ENCODE measurements at regions not wholly inside any gene's neighbourhood (a gene's known extent, or its start where the extent isn't known, plus 50 kb on each side); places are given as distances from the start of the nearest gene placed in this dataset.
"Not testable (repeated sequence)": the region's sequence is repeated elsewhere in the genome, so short reads cannot be mapped to it uniquely, and the experiment has no call there.

GRCh38 chr16:48956620-48957019 is 325.0 kb downstream of the CBLN1 start:
- Histone ChIP-seq H3K36me3 (ENCODE audit: control insufficient read depth in 4 of 4, insufficient read depth in 4 of 4, low read length in 4 of 4) (no peaks in the 10 kb centered on the region), H3K9ac (ENCODE audit: insufficient read depth in 1 of 2, low read length in 2 of 2) (no peak overlapping the region), H3K4me3 (no peak overlapping the region), H3K9me3 (ENCODE audit: control insufficient read depth in 4 of 4, insufficient read depth in 3 of 4, low read length in 3 of 4) (no peaks in the 10 kb centered on the region), H3K27ac (ENCODE audit: low read depth in 1 of 2, low read length in 1 of 2) (no peak overlapping the region), H3K27me3 (ENCODE audit: control insufficient read depth in 3 of 3, insufficient read depth in 3 of 3, low read length in 2 of 3) (no peaks in the 10 kb centered on the region), H3K4me1 (ENCODE audit: control insufficient read depth in 5 of 5, insufficient read depth in 5 of 5, low read length in 5 of 5) (peaks cover 0 to 5% (median 0%) of the 10 kb centered on the region in 5 donors)
- 74 to 80% methylated on average over 4 of the region's 4 CpGs for WGBS, 2 donors
- no peak for TF ChIP-seq CTCF (IDR thresholded peaks at IDR 0.05; ENCODE audit: control extremely low read depth, extremely low read depth)
- ATAC-seq (ENCODE audit: insufficient read depth, low FRiP score) (no peak), DNase-seq (no peak)

- H3K27ac ChIP-seq (ENCODE audit: low read depth in 1 of 2, low read length in 1 of 2) = no peak overlapping the region
- no peak for ATAC-seq (ENCODE audit: insufficient read depth, low FRiP score)
- no peaks in the 10 kb centered on the region for H3K36me3 ChIP-seq (ENCODE audit: control insufficient read depth in 4 of 4, insufficient read depth in 4 of 4, low read length in 4 of 4)
- H3K27me3 ChIP-seq (ENCODE audit: control insufficient read depth in 3 of 3, insufficient read depth in 3 of 3, low read length in 2 of 3) = no peaks in the 10 kb centered on the region
- H3K4me3 ChIP-seq = no peak overlapping the region
- H3K9me3 ChIP-seq (ENCODE audit: control insufficient read depth in 4 of 4, insufficient read depth in 3 of 4, low read length in 3 of 4) = no peaks in the 10 kb centered on the region
- no peak for DNase-seq
- H3K9ac ChIP-seq (ENCODE audit: insufficient read depth in 1 of 2, low read length in 2 of 2) = no peak overlapping the region
- no peak for TF ChIP-seq CTCF (IDR thresholded peaks at IDR 0.05; ENCODE audit: control extremely low read depth, extremely low read depth)
- 73 to 79% methylated on average over 3 of the region's 3 CpGs for WGBS, 2 donors
- H3K4me1 ChIP-seq (ENCODE audit: control insufficient read depth in 5 of 5, insufficient read depth in 5 of 5, low read length in 5 of 5) = peaks cover 0 to 5% (median 0%) of the 10 kb centered on the region in 5 donors
Measured at GRCh38 chr16:48955837-48956236, 325.8 kb downstream of the CBLN1 start.

- not testable (repeated sequence) for ATAC-seq (ENCODE audit: insufficient read depth, low FRiP score); H3K9ac ChIP-seq (ENCODE audit: insufficient read depth in 1 of 2, low read length in 2 of 2); H3K27me3 ChIP-seq (ENCODE audit: control insufficient read depth in 3 of 3, insufficient read depth in 3 of 3, low read length in 2 of 3); H3K27ac ChIP-seq (ENCODE audit: low read depth in 1 of 2, low read length in 1 of 2); H3K4me1 ChIP-seq (ENCODE audit: control insufficient read depth in 5 of 5, insufficient read depth in 5 of 5, low read length in 5 of 5); DNase-seq; H3K9me3 ChIP-seq (ENCODE audit: control insufficient read depth in 4 of 4, insufficient read depth in 3 of 4, low read length in 3 of 4); H3K36me3 ChIP-seq (ENCODE audit: control insufficient read depth in 4 of 4, insufficient read depth in 4 of 4, low read length in 4 of 4); H3K4me3 ChIP-seq
- WGBS, 2 donors = 91 to 94% methylated on average over 16 to 34 of the region's 41 CpGs
Measured at GRCh38 chr16:48951621-48952125, 330.0 kb downstream of the CBLN1 start.

GRCh38 chr16:48950184-48950583 is 331.5 kb downstream of the CBLN1 start:
- no peaks in the 10 kb centered on the region for H3K9me3 ChIP-seq (ENCODE audit: control insufficient read depth in 4 of 4, insufficient read depth in 3 of 4, low read length in 3 of 4)
- no peaks in the 10 kb centered on the region for H3K27me3 ChIP-seq (ENCODE audit: control insufficient read depth in 3 of 3, insufficient read depth in 3 of 3, low read length in 2 of 3)
- H3K27ac ChIP-seq (ENCODE audit: low read depth in 1 of 2, low read length in 1 of 2) = no peak overlapping the region
- WGBS, 2 donors = 84 to 96% methylated on average over 2 of the region's 2 CpGs
- no peaks in the 10 kb centered on the region for H3K36me3 ChIP-seq (ENCODE audit: control insufficient read depth in 4 of 4, insufficient read depth in 4 of 4, low read length in 4 of 4)
- no peak overlapping the region for H3K4me3 ChIP-seq
- no peak overlapping the region for H3K9ac ChIP-seq (ENCODE audit: insufficient read depth in 1 of 2, low read length in 2 of 2)
- DNase-seq = no peak
- ATAC-seq (ENCODE audit: insufficient read depth, low FRiP score) = no peak
- H3K4me1 ChIP-seq (ENCODE audit: control insufficient read depth in 5 of 5, insufficient read depth in 5 of 5, low read length in 5 of 5) = no peaks in the 10 kb centered on the region
- TF ChIP-seq CTCF (IDR thresholded peaks at IDR 0.05; ENCODE audit: control extremely low read depth, extremely low read depth) = no peak
